GM12873 (cell line): ENCODE measurements at regions not wholly inside any gene's neighbourhood (a gene's known extent, or its start where the extent isn't known, plus 50 kb on each side); places are given as distances from the start of the nearest gene placed in this dataset.

ENCODE experiments used
- TF ChIP-seq, protein P1 (sequence below): IDR thresholded peaks from 2 replicates; pipeline ENCODE4 v1.5.1; 2012; ENCODE audit warnings: low read depth, mild to moderate bottlenecking, moderate library complexity, low read length, control low read depth; ENCODE audit not compliant: insufficient read depth; ENCODE audit errors: missing control alignments

- TF ChIP-seq, protein P1, sequence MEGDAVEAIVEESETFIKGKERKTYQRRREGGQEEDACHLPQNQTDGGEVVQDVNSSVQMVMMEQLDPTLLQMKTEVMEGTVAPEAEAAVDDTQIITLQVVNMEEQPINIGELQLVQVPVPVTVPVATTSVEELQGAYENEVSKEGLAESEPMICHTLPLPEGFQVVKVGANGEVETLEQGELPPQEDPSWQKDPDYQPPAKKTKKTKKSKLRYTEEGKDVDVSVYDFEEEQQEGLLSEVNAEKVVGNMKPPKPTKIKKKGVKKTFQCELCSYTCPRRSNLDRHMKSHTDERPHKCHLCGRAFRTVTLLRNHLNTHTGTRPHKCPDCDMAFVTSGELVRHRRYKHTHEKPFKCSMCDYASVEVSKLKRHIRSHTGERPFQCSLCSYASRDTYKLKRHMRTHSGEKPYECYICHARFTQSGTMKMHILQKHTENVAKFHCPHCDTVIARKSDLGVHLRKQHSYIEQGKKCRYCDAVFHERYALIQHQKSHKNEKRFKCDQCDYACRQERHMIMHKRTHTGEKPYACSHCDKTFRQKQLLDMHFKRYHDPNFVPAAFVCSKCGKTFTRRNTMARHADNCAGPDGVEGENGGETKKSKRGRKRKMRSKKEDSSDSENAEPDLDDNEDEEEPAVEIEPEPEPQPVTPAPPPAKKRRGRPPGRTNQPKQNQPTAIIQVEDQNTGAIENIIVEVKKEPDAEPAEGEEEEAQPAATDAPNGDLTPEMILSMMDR = no peak
Observed at GRCh38 chr1:194181845-194182244, 995.4 kb upstream of the B3GALT2 start.

DNA sequence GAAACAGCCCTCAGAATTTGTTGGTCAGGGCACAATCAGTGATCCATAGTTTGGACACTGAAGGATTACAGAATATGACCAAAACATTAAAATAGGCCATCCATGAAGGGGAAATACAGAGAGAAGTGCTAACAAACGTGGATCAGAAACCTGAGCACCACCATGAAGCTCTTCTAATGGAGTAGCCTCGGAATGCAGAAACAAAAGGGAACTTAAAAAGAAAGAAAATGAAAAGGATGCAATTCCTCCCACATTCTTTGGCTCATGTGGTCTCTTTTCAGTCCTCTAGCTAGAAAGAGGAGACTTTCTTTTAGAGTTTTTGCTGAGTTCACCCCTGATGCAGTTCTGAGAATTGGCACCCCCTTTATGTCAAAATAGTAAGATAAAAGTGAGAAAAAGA lies 989.8 kb upstream of the B3GALT2 start:
- TF ChIP-seq, protein P1 = no peak

DNA sequence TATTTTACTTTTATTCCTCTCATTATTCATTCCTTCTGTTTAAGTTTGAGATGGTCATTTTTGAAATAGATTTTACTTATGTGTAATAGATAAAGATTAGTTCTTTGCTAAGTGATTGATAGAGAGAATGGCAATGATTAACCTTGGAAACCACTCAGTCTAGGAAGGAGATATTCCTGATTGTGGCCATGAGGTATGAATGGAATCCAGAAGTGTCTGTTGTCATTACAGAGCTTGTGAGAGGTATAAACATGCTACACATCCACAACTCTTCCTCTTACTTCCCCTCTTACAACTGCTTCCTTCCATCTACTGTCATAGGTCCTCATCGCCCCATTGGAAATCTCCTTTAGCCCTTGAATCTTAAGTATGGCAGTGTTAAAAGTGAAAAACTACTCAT lies 988.8 kb upstream of the B3GALT2 start:
- TF ChIP-seq, protein P1 = no peak

DNA sequence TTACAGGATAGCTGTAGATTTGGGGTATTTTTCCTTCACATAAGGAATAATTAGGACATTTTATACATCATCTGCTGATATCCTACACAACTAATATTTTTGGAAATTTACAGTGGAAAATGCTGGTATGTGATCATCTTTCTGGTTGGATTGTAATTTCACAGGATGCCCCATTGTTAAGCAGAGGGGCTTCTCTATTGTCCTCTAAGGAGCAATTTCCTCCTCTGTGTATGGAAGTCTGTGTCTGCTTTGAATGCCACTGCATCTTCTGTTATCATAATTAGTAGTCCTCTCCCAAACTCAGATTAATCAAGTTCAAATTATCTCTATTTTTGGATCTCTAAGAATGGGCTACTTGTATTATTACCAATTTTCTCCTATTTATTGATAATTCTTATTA lies 988.1 kb upstream of the B3GALT2 start:
- TF ChIP-seq, protein P1 = no peak

- TF ChIP-seq, protein P1 = no peak
Observed at GRCh38 chr1:194171596-194171995, 985.2 kb upstream of the B3GALT2 start.

GRCh38 chr1:194167956-194168640 lies 981.7 kb upstream of the B3GALT2 start:
- TF ChIP-seq, protein P1 = no peak

DNA sequence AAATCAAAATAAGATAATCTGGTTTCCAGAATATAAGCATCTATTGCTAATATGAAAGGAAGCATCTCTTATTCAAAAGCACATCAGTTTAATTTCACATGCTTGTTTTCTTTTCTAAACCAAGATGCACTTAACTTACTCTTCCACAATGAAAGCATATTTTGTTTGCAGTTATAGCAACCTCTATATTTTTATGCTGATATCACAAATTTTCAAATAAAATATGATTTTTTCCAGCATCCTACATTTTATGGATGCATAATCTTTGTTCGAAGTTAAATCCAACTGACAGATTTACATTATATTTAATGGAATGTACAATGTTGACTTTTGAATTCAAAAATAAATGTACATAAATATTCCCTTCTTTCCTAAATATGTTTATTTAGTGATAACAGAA lies 978.3 kb upstream of the B3GALT2 start:
- TF ChIP-seq, protein P1 = no peak

GRCh38 chr1:194161591-194161990 lies 975.2 kb upstream of the B3GALT2 start:
- TF ChIP-seq, protein P1 = no peak
